ENCODE measurements at regions not wholly inside any gene's neighbourhood (a gene's known extent, or its start where the extent isn't known, plus 50 kb on each side); places are given as distances from the start of the nearest gene placed in this dataset.

DNA sequence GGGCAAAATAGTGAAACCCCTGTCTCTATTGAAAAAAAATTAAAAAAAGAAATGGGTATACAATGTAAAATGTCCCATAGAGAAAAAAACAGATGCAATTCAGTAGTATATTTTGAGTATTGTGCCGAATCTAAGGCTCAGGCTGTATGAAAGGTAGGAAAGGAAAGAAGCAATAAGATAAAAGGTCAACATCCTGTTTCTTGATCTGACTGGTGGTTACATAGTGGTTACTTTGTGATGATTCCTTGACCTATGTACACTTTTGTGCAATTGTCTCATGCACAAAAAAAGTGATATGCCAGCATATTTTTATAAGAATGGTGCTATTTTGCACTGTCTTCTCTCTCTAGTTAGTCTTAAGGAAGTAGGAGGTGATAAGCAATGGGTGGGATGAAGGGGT is 1333.7 kb upstream of the TMEFF2 start:
- peaks cover 0 to 3% (median 0%) of the 10 kb centered on the region in 4 experiments; a peak in 1 of 7 replicates for H3K4me1 ChIP-seq (replicated peaks in 1 of 4; ENCODE audit: control insufficient read depth in 3 of 4, insufficient read depth in 4 of 4, low read length in 3 of 4)
- no peak overlapping the region for H2BK120ac ChIP-seq (replicated peaks; ENCODE audit: low read depth, low read length)
- H4K91ac ChIP-seq (replicated peaks; ENCODE audit: insufficient read length, low read length), result no peak overlapping the region
- no peaks in the 10 kb centered on the region for H4K20me1 ChIP-seq (replicated peaks in 1 of 2; ENCODE audit: control insufficient read depth in 1 of 2, insufficient read depth in 2 of 2, low read length in 2 of 2)
- no peak for DNase-seq (ENCODE audit: low read depth in 1 of 2, low spot score in 2 of 2)
- CTCF ChIA-PET (ENCODE audit: partially characterized antibody), result no interaction called here
- no peak overlapping the region for H3K14ac ChIP-seq (ENCODE audit: insufficient read length)
- H2BK15ac ChIP-seq (ENCODE audit: low read length), result no peak overlapping the region
- FAIRE-seq, result no peak
- no peak overlapping the region for H3K9ac ChIP-seq (replicated peaks in 1 of 4; ENCODE audit: extremely low read depth in 1 of 4, low read depth in 3 of 4, low read length in 3 of 4)
- H3K18ac ChIP-seq (ENCODE audit: extremely low read depth, low read length), result no peak overlapping the region
- POLR2A ChIA-PET (ENCODE audit: partially characterized antibody), result no interaction called here
- H4K8ac ChIP-seq (ENCODE audit: extremely low read depth, insufficient read depth, low read length), result no peak overlapping the region
- no peak overlapping the region for H2BK5ac ChIP-seq (ENCODE audit: low read depth, low read length)
- 100% methylated on average over 1 of the region's 1 CpG; no CpG with 5 or more reads in 1 of the 2 experiments for WGBS, 2 experiments (ENCODE audit: extremely low coverage in 1 of 2, insufficient coverage in 1 of 2, insufficient read length in 1 of 2, insufficient replicate concordance in 2 of 2, low coverage in 1 of 2, low lambda C conversion rate in 2 of 2, missing lambda C conversion rate in 1 of 2)
- no peak overlapping the region for H4K5ac ChIP-seq (ENCODE audit: insufficient read length, low read depth, low read length)
- H3K4me2 ChIP-seq (ENCODE audit: insufficient read depth in 1 of 2, low read depth in 2 of 2, low read length in 2 of 2), result no peak overlapping the region
- H3K23me2 ChIP-seq (ENCODE audit: low read depth, low read length), result no peaks in the 10 kb centered on the region
- no peak overlapping the region for H2BK20ac ChIP-seq (ENCODE audit: low read length)
- H3K9me3 ChIP-seq (ENCODE audit: insufficient read depth in 2 of 2, low read depth in 1 of 2, low read length in 1 of 2), result no peaks in the 10 kb centered on the region
- no peak overlapping the region for H2BK12ac ChIP-seq (ENCODE audit: low read depth, low read length)
- no peaks in the 10 kb centered on the region; a peak in 1 of 4 replicates for H3K79me2 ChIP-seq (ENCODE audit: control insufficient read depth in 1 of 2, insufficient read depth in 2 of 2, low read length in 2 of 2)
- no peak overlapping the region for H3K27ac ChIP-seq (ENCODE audit: low read depth, low read length)
- H3K56ac ChIP-seq (replicated peaks; ENCODE audit: insufficient read length, low read depth, low read length), result no peak overlapping the region
- H2AFZ ChIP-seq (ENCODE audit: low read length), result no peak overlapping the region
- H2AK5ac ChIP-seq (ENCODE audit: low read depth, low read length), result no peak overlapping the region
- no peak overlapping the region for H3K23ac ChIP-seq (ENCODE audit: insufficient read length)
- H3K4me3 ChIP-seq (ENCODE audit: extremely low read depth in 1 of 4, insufficient read depth in 2 of 4, low read depth in 3 of 4, low read length in 4 of 4), result no peak overlapping the region
- no peak overlapping the region for H3K4ac ChIP-seq (replicated peaks; ENCODE audit: insufficient read length, low read depth, low read length)
- no peaks in the 10 kb centered on the region for H3K79me1 ChIP-seq (ENCODE audit: low read depth, low read length)
- H3K27me3 ChIP-seq (replicated peaks in 1 of 4; ENCODE audit: control insufficient read depth in 3 of 4, extremely low read depth in 1 of 4, insufficient read depth in 3 of 4, low read length in 3 of 4), result no peaks in the 10 kb centered on the region
- no peaks in the 10 kb centered on the region for H3K36me3 ChIP-seq (ENCODE audit: control insufficient read depth in 2 of 4, insufficient read depth in 4 of 4, low read length in 3 of 4)
- no peak for TF ChIP-seq SRF (IDR thresholded peaks at IDR 0.05; ENCODE audit: low read depth, low read length)
- no peak for TF ChIP-seq CEBPB (IDR thresholded peaks at IDR 0.05; ENCODE audit: low read depth, low read length)
- TF ChIP-seq CBX5 (IDR thresholded peaks at IDR 0.05; ENCODE audit: low read depth, low read length), result no peak
- no peak for TF ChIP-seq KDM1A (IDR thresholded peaks at IDR 0.05; ENCODE audit: borderline replicate concordance, low read length)
- TF ChIP-seq BCL11A (IDR thresholded peaks at IDR 0.05; ENCODE audit: low read depth in 2 of 2, low read length in 2 of 2), result no peak
- no peak for TF ChIP-seq GTF2F1 (IDR thresholded peaks at IDR 0.05; ENCODE audit: borderline replicate concordance, low read depth, low read length)
- TF ChIP-seq FOSL1 (IDR thresholded peaks at IDR 0.05; ENCODE audit: insufficient read depth, low read depth, low read length), result no peak
- TF ChIP-seq EZH2 (IDR thresholded peaks at IDR 0.05; ENCODE audit: low read depth, low read length, severe bottlenecking), result no peak
- TF ChIP-seq, protein P1, sequence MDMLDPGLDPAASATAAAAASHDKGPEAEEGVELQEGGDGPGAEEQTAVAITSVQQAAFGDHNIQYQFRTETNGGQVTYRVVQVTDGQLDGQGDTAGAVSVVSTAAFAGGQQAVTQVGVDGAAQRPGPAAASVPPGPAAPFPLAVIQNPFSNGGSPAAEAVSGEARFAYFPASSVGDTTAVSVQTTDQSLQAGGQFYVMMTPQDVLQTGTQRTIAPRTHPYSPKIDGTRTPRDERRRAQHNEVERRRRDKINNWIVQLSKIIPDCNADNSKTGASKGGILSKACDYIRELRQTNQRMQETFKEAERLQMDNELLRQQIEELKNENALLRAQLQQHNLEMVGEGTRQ (IDR thresholded peaks at IDR 0.05; ENCODE audit: low read length), result no peak
- no peak for TF ChIP-seq TAF7 (optimal IDR thresholded peaks at IDR 0.05; ENCODE audit: borderline replicate concordance, low read depth, low read length)
- no peak for TF ChIP-seq TAF1 (IDR thresholded peaks at IDR 0.05; ENCODE audit: low read depth, low read length)
- no peak for TF ChIP-seq EP300 (IDR thresholded peaks at IDR 0.05; ENCODE audit: borderline replicate concordance in 1 of 2, low read depth in 2 of 2, low read length in 2 of 2)
